NCI-H2171 (cell line): ENCODE measurements at regions not wholly inside any gene's neighbourhood (a gene's known extent, or its start where the extent isn't known, plus 50 kb on each side); places are given as distances from the start of the nearest gene placed in this dataset.
"Not testable (repeated sequence)": the region's sequence is repeated elsewhere in the genome, so short reads cannot be mapped to it uniquely, and the experiment has no call there.

ENCODE experiments used
- DNase-seq: peaks from one replicate; lab custom pipeline; 2025; lab: John Stamatoyannopoulos, UW

DNA sequence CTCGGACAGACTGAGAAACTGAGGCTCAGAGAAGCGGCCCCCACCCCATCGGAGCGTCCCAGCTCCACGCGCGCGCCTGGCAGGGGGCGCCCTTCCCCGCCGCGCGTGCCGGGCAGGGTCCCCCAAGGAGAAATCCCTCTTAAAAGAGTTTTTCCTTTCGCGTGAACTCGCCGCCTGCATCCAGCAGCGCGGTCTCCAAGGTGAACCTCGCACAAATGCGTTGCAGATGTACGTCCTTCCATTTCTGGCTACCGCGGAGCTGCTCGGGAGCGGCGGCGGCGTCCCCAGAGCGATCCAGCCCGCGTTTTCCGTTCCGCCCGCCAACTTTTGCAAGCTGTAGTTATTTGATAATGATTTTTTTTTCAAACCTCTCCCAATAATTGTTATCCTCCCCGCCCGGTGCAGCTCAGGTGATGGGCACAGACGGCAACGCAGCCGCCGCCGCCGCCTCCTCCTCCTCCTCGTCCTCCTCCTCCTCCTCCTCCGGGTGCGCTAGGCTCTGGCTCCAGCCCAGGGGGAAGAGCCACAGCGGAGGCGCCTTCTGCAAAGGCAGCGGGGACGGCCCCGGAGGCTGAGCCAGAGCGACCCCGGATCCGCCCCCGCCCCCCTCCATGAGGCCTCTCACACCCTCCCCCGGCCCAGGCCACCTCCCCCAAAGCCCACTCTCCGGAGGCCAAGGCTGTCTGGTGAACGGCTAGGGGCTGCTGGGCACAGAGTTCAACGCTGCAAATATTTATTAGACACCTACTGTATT lies 74.0 kb upstream of the CUX1 start:
- DNase-seq: peak; percentile 85

DNA sequence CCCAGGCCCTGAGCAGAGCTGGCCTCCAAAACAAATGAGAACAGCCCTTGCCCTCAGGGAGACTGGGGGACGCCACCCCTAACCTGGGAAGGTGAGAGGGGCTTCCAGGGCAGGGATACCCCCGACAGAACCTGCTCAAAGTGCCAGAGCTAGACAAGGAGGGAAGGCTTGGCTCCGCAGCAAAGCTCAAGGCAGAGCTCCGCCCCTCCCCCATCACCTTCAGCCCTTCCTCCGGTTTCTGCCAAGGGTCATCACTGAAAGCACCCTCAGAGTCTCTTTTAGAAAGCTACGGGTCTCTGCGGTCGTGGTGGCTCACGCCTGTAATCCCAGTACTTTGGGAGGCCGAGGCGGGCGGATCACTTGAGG lies 73.4 kb upstream of the CUX1 start:
- DNase-seq: peak; percentile 9

DNA sequence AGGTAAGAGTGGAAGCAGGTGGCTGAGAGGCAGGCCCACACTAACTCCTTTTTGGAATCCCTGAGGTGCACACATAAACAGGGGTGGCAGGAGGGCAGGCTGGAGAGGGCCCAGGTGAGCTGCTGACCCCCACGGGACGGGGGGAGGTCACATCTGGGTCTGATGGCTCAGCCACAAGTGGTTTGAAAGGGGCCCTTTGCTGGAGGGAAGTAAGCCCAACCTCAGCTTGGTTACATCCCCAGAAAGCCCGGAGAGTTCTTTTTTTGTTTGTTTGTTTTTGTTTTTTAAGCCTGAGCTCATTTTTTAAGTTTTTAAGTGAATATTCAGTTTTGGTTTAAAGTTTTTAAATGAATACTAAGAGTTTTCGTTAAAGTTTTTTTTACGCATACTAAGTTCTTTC lies 72.8 kb upstream of the CUX1 start:
- DNase-seq: no peak

DNA sequence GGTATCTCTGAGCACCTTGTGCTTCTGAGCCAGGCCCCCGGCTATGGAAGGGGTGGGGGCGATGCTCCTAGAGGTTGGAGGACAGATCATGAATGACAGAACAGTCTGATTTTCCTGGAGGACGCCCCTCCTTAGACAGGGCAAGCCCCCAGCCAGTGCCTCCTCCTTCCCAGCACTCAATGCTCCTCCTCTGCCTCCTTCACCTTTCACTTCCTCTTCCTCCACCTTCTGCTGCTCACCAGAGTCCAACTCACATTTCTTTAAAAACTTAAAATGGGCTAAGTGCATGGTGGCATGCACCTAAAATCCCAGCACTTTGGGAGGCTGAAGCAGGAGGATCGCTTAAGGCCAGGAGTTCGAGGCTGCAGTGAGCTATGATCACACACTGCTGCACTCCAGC lies 71.1 kb upstream of the CUX1 start:
- DNase-seq: no peak

DNA sequence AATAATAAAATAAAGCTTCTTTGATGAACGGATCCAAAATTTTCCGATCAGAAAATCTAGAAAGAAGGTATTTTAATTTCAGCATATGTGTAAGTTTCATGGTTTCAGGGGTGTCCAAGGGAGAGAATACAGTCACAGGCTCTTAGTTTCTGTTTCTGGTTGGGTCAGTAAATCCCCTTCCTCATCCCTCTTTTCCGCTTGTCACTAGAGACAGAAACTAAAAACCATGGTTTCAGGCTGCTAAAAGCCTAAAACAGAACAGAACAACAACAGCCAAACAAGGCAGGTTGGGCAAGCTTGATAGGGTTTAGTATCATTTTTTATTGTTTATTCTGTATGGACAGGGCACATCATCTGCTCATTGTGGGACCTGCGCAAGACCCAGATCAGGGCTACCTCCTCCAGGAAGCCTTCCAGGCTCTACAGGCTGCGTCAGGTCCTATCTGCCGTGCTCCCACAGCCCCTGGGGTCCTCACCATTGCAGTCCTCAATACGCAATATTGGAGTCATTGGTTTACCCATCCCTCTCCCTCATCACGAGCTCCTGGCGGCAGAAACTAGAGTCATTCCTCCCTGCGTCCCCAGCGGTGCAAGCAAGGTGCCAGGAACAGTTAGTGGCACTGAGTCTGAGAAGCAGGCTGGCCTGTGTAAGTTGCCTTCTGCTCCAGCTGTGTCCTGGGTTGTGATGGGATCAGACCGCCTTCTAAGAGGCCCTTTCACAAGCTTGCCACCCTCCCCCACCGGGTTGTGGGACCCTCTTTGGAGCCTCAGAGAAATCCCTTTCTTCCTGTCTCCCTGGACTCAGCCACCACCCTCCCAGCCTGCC lies 70.2 kb upstream of the CUX1 start:
- no peak for DNase-seq

DNA sequence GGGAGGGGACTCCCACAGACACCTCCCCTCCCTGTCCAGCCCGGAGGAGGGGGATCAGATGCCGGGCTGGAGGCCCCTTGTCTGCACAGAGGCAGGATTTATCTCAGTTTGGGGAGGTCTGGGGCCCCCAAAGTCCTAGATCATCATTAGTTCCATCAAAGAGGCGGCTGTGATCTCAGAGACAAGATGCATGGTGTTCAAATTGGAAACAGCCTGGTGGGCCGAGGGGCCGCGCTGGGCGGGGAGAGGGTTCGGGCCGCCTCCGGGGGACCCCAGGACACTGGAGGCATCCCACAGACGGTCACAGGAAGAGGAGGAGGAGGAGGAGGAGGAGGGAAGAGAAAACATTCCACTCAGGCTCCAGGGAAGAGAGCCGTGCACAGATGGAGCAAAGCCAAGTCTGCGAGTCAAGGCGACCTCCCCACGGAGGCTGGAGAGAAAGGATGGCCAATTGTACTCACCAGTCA lies 69.5 kb upstream of the CUX1 start:
- no peak for DNase-seq

DNA sequence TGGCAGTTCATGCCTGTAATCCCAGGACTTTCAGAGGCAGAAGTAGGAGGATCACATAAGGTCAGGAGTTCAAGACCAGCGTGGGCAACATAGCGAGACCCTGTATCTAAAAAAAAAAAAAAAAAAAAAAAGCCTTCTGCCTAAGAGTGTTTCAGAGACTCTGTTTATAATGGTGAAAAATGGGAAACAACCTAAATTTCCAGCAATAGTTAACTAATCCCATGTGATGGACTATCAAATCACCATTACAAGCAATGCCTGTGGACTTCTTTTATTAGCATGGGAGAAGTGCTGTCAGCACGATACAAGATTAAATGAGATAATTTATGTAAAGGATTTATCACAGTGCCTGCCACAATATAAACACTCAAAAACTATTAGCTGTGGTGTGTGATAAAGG lies 67.5 kb upstream of the CUX1 start:
- no peak for DNase-seq

DNA sequence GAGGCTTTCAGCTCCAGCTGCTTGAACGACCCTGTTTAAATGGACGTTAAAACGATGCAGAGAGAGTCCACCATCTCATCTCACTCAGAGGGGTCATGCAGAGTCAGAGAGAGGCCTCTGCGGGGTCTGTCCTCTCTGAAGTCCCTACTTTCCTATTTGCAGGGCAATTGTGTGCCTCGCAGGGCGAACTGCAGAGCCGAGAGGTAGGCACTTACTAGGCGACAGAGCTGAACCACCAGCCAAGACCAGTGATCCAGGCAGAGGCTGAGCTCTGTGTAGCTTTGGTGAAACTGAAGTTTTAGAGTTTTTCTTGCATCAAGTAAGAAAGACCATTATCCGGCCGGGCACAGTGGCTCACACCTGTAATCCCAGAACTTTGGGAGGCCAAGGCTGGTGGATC lies 64.1 kb upstream of the CUX1 start:
- no peak for DNase-seq

DNA sequence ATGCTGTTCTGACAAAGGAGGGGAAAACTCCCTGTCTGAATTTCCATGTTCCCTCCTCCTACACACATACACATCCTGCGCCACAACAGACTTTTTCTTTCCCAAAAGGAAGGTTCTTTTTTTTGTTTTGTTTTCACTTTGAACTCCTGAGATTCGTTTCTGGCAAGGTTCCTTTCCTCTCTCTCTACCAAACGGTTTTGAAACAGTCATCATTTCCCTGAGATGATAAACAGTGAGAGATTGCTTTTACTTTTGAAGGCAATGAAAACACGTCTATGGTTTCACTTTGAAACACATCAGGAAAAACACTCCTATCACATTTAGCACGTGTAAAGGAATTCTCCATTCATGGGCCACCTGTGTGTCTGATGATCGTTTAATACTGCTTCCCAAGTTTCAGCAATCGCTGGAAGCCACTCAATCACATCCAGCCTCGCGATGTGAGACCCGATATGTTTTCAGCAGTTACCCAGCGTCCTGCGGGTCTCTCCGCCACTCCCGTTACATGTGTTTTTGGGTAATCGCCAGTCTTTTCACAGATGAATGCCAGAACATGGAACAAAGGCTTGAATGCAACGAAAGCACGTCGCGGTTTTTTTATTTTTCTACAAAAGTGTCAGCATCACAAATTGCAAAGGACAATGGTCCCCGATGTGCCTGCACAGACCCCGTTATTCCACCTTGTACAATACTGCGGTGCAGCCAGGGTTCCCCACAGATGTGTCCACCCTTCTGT lies 62.8 kb upstream of the CUX1 start:
- peak; percentile 8 for DNase-seq

DNA sequence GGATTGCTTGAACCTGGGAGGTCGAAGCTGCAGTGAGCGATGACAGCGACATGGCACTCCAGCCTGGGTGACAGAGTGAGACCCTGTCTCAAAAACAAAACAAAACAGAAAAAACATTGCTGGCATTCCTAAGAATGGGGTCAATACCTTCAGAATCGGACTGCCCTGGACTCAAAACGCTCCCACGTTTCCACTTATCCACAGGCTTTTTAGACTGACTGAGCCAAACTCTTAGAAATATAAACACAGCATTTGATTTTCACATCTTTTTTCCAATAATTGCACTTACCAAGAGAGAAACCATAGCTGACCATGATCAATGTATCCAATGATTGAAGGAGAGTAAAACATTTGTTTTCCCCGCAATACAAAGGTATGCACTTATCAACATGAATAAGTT lies 59.5 kb upstream of the CUX1 start:
- DNase-seq: no peak

DNA sequence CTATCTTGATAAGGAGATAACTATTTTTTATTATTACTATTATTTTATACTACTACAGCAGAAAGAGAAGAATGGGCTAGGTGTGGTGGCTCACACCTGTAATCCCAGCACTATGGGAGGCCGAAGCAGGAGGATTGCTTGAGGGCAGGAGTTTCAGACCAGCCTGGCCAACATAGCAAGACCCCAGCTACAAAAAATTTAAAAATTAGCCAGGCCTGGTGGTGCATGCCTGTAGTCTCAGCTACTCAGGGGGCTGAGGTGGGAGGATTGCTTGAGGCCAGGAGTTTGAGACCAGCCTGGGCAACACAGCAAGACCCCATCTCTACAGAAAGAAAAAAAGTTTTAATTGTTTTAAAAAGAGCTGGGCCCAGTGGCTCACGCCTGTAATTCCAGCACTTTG lies 58.9 kb upstream of the CUX1 start:
- not testable (repeated sequence) for DNase-seq

DNA sequence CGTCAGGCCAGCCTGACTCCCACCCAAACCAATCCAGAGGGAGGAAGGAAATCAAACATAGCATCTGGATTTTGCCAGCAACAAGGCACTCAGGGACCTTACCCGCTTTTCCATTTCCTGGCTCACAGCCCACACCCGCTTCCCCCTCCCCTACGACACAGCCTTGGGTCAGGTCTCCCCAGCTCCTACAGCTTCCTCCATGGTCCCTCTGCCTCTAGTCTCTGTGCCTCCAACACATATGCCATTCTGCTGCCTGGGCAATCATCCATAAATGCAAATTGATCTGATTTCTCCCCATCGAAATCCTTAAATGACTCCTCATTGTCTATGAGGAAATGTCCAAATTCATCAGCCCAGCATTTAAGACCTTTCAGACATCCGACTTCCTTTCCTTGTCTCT lies 53.2 kb upstream of the CUX1 start:
- DNase-seq: no peak

DNA sequence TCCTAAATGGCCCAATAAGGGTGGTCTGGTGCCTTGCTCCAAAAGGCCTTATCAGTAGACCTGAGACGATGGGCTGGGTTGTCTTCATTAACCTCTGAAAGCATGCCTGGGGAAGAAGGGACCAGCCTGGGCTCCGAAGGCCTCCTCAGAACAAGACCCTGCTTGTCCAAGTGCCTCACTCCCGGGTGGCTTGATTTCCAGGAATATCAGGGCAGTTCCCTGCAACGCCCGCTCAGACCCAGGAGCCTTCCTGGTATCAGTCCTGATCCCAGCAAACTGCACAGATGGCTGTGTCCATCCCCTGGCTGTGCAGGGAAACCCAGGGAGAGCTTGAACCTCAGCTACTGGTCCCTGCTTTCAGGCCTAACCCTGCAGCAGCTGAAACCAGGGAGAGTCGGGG lies 49.9 kb upstream of the CUX1 start:
- DNase-seq: no peak
